ENCODE measurements at regions not wholly inside any gene's neighbourhood (a gene's known extent, or its start where the extent isn't known, plus 50 kb on each side); places are given as distances from the start of the nearest gene placed in this dataset.

DNA sequence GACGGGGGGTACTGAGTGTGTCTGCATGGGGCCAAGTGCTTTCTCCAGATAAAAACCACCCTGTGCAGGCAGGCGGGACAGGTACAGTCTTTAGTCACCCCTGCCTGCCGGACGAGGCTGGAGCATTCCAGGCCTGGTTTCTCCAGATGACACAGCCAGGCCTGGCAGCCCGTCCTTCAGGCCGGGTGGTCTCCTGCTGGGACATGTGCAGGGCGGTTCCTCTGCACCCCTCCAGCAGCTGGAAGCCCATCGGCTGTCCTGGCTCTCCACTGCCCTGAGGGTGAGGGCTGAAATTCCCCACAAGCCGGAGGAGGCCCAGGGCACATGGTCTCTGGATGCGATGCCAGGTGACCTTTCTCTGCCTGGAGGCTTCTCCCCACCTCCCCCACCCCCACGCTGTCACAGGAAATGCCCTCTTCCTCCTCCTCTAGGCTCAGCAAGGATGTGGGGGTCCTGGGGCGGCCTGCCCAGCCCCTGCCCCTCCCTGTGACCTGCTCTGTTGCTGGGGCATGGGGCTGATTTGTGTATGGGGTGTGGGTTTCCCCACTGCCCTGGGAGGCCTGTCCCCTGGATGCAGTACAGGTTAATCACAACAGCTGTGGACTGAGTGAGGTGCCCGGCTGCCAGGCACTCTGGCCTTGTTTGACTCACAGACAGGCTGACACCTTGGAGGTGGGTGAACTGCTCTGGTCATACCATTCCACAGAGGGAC lies 110.7 kb upstream of the LRPAP1 start:
- TF ChIP-seq, protein P1, sequence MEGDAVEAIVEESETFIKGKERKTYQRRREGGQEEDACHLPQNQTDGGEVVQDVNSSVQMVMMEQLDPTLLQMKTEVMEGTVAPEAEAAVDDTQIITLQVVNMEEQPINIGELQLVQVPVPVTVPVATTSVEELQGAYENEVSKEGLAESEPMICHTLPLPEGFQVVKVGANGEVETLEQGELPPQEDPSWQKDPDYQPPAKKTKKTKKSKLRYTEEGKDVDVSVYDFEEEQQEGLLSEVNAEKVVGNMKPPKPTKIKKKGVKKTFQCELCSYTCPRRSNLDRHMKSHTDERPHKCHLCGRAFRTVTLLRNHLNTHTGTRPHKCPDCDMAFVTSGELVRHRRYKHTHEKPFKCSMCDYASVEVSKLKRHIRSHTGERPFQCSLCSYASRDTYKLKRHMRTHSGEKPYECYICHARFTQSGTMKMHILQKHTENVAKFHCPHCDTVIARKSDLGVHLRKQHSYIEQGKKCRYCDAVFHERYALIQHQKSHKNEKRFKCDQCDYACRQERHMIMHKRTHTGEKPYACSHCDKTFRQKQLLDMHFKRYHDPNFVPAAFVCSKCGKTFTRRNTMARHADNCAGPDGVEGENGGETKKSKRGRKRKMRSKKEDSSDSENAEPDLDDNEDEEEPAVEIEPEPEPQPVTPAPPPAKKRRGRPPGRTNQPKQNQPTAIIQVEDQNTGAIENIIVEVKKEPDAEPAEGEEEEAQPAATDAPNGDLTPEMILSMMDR (IDR thresholded peaks at IDR 0.05), result no peak
- no peak for TF ChIP-seq POLR2A (IDR thresholded peaks at IDR 0.05)

All from gastroesophageal sphincter (tissue), 3 donors.